Adrenal gland (tissue), 9 donors: ENCODE measurements at regions not wholly inside any gene's neighbourhood (a gene's known extent, or its start where the extent isn't known, plus 50 kb on each side); places are given as distances from the start of the nearest gene placed in this dataset.

Experiments
- DNase-seq, 7 donors: peaks; one replicate each; pipeline ENCODE4 v3.0.0-alpha.2; 2019 to 2020
- H3K27ac ChIP-seq, 5 donors: fragments of 200-600 bp; sonication (generic) in 4 of 5; 1 replicate in 3 of 5; 2 replicates in 2 of 5; pipeline versions ENCODE4 v1.5.1 to v1.8.0; 2016 to 2020; ENCODE audit warnings: mild to moderate bottlenecking in 1 of 5
- H3K27me3 ChIP-seq: fragments of 200-600 bp; 2 replicates; pipeline ENCODE4 v1.8.0; 2021
- H3K36me3 ChIP-seq, 2 donors: fragments of 200-600 bp; replicated peaks in 1 of 2; 1 replicate in 1 of 2; 2 replicates in 1 of 2; pipeline versions ENCODE4 v1.5.1 to v1.8.0; 2018 to 2022
- H3K4me1 ChIP-seq, 2 donors: fragments of 200-600 bp; replicated peaks in 1 of 2; 1 replicate in 1 of 2; 2 replicates in 1 of 2; pipeline versions ENCODE4 v1.5.1 to v1.8.0; 2018 to 2021
- H3K4me3 ChIP-seq, 4 donors: fragments of 200-600 bp; sonication (generic) in 3 of 4; one replicate each; pipeline ENCODE4 v1.5.1; 2016 to 2018
- H3K9me3 ChIP-seq, 3 donors: fragments of 200-600 bp; sonication (generic) in 1 of 3; replicated peaks in 1 of 3; 1 replicate in 2 of 3; 2 replicates in 1 of 3; pipeline versions ENCODE4 v1.5.1 to v1.8.0; 2016 to 2021
- POLR2A ChIP-seq, 2 donors: fragments of 450-650 bp; IDR thresholded peaks; one replicate each; pipeline ENCODE4 v1.6.1; 2017; ENCODE audit warnings: antibody characterized with exemption in 2 of 2, mild to moderate bottlenecking in 2 of 2, moderate library complexity in 1 of 2
- WGBS, 4 donors: extraction: QIAGEN DNeasy Blood & Tissue Kit in 2 of 4; methylation state at CpG; one replicate each; pipeline versions ENCODE4 v1.1.5 to v1.1.7; 2013 to 2017; 5-methylcytosine and 5-hydroxymethylcytosine counted together
- intact Hi-C, 2 donors: fragments of 100-400 bp; cut with DNase I; formaldehyde crosslinking; loops; one replicate each; pipeline versions ENCODE4 v1.14.1 to v1.15.0; 2022 to 2023
- TF ChIP-seq, protein P1 (sequence below), 6 experiments: fragments of 450-650 bp in 4 of 6; fragments of 200-600 bp in 2 of 6; sonication (generic) in 1 of 6; IDR thresholded peaks; 1 replicate in 5 of 6; 2 replicates in 1 of 6; pipeline versions ENCODE4 v1.5.1 to v1.8.0; 2016 to 2021; ENCODE audit warnings: antibody characterized with exemption in 6 of 6, mild to moderate bottlenecking in 2 of 6, moderate library complexity in 1 of 6
- donor health status: healthy with polysubstance abuse.
- donor health status: Bipolar disorder and iron deficiency.
- donor health status: DM: yes; HTN: yes; CAD: no.
- donor health status: DM: no; HTN: no; CAD: no.
- donor health status: DM: no; HTN: no; CAD: no.

DNA sequence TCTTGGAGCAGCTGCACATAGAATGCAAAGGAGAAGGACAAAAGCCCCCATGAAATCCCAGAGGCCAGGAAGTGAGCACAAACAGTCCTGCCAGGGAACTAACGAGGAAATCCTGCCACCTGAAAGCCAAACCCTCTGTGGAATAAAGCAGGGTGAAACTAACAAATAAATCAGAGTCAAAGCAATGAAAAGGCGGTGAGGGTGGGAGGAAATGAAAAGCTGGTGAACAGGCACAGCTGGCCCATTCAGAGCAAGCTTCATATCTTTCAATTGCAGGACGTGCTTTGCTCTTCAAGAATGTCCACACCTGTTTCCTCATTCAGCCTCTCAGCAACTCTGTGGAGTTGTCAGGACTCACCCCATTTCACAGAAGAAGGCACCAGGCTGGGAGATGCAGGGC is 108.1 kb downstream of the ABCC12 start:
- H3K27ac ChIP-seq = no peak overlapping the region
- WGBS, 4 donors = 50 to 59% (median 51%) methylated on average over 3 of the region's 3 CpGs
- TF ChIP-seq, protein P1, sequence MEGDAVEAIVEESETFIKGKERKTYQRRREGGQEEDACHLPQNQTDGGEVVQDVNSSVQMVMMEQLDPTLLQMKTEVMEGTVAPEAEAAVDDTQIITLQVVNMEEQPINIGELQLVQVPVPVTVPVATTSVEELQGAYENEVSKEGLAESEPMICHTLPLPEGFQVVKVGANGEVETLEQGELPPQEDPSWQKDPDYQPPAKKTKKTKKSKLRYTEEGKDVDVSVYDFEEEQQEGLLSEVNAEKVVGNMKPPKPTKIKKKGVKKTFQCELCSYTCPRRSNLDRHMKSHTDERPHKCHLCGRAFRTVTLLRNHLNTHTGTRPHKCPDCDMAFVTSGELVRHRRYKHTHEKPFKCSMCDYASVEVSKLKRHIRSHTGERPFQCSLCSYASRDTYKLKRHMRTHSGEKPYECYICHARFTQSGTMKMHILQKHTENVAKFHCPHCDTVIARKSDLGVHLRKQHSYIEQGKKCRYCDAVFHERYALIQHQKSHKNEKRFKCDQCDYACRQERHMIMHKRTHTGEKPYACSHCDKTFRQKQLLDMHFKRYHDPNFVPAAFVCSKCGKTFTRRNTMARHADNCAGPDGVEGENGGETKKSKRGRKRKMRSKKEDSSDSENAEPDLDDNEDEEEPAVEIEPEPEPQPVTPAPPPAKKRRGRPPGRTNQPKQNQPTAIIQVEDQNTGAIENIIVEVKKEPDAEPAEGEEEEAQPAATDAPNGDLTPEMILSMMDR (IDR thresholded peaks at IDR 0.05) = no peak
- TF ChIP-seq POLR2A (IDR thresholded peaks at IDR 0.05) = no peak
- DNase-seq = no peak
- H3K27me3 ChIP-seq = no peaks in the 10 kb centered on the region
- H3K4me3 ChIP-seq = no peak overlapping the region
- no peaks in the 10 kb centered on the region for H3K9me3 ChIP-seq
- no peaks in the 10 kb centered on the region for H3K36me3 ChIP-seq
- intact Hi-C loops = no loop called here
- no peaks in the 10 kb centered on the region for H3K4me1 ChIP-seq

DNA sequence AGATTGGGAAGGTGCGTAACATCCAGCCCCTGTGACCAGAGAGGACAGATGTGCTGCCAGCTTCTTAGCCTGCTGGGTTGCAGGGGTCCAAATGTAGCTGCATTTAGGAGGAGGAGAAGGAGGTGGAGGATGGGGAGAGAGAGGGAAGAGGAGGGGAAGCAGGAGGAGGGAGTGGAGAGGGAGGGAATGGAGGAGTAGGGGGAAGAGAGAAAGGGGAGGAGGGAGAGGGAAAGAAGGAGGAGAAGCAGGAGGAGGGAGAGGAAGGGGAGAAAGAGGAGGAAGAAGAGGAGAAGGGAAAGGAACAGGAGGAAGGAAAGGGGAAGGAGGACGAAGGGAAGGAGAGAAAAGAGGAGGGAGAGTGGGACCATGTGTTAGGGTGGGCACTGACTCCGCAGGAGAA is 108.6 kb downstream of the ABCC12 start:
- Histone ChIP-seq H3K4me3 (no peak overlapping the region), H3K9me3 (no peaks in the 10 kb centered on the region)

DNA sequence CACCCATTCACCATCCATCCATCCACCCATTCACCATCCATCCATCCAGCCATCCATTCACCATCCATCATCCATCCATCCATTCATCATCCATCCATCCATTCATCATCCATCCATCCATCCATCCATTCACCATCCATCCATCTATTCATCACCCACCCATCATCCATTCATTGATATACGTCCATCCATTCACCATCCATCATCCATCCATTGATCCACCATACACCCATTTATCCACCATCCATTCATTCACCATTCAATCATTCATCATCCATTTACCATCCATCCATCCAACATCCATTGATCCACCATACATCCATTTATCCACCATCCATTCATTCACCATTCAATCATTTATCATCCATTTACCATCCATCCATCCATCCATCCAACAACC is 111.7 kb downstream of the ABCC12 start:
- H3K36me3 ChIP-seq = no peaks in the 10 kb centered on the region
- DNase-seq = no peak
- H3K9me3 ChIP-seq = no peaks in the 10 kb centered on the region
- no peaks in the 10 kb centered on the region for H3K27me3 ChIP-seq
- intact Hi-C loops = no loop called here
- TF ChIP-seq, protein P1 (IDR thresholded peaks at IDR 0.05) = no peak
- TF ChIP-seq POLR2A (IDR thresholded peaks at IDR 0.05) = no peak
- WGBS, 4 donors = 59 to 82% (median 67%) methylated on average over 1 of the region's 1 CpG
- H3K4me3 ChIP-seq = no peak overlapping the region
- no peak overlapping the region for H3K27ac ChIP-seq
- no peaks in the 10 kb centered on the region for H3K4me1 ChIP-seq

More for the DNA sequence above, 108.6 kb downstream of the ABCC12 start:
- no peak for DNase-seq
- TF ChIP-seq, protein P1 (IDR thresholded peaks at IDR 0.05) = no peak
- TF ChIP-seq POLR2A (IDR thresholded peaks at IDR 0.05) = no peak
- intact Hi-C loops = no loop called here
- 72 to 82% (median 75%) methylated on average over 3 of the region's 3 CpGs for WGBS, 4 donors
- H3K36me3 ChIP-seq = no peaks in the 10 kb centered on the region
- H3K27ac ChIP-seq = no peak overlapping the region
- no peaks in the 10 kb centered on the region for H3K4me1 ChIP-seq
- H3K27me3 ChIP-seq = no peaks in the 10 kb centered on the region

DNA sequence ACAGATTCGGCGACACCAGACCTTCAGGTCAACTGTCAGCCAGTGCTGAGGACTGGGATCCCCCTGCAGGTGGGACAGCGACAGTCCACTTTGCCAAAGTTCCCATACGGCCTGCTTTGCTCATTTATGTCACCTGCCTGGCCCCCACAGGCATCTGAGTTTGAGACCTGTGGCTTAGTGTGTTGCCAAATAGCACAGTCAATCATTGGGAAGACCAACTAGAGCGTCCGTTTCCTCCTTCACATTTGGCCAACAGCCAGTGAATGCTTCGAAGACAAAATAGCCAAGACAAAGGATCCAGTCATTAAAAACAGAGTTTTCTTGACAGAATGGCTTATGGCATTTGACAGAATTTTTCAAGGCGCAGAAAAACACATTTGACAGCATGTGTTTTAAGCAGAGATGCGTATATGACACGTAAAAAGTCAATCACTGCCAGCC is 113.8 kb downstream of the ABCC12 start:
- no peak for DNase-seq
- Histone ChIP-seq H3K9me3 (no peaks in the 10 kb centered on the region), H3K36me3 (no peaks in the 10 kb centered on the region), H3K4me3 (no peak overlapping the region), H3K27ac (no peak overlapping the region), H3K27me3 (no peaks in the 10 kb centered on the region), H3K4me1 (no peaks in the 10 kb centered on the region)
- intact Hi-C loops = no loop called here
- no peak for TF ChIP-seq POLR2A (IDR thresholded peaks at IDR 0.05)
- TF ChIP-seq, protein P1 (IDR thresholded peaks at IDR 0.05) = no peak
- WGBS, 4 donors = 64 to 75% (median 71%) methylated on average over 10 of the region's 10 CpGs
